ENCODE measurements at regions not wholly inside any gene's neighbourhood (a gene's known extent, or its start where the extent isn't known, plus 50 kb on each side); places are given as distances from the start of the nearest gene placed in this dataset.

GRCh38 chr3:102094506-102094905, 245.2 kb downstream of the NFKBIZ start:
- TF ChIP-seq CTCF (IDR thresholded peaks at IDR 0.05) (no peak), ZFX (IDR thresholded peaks at IDR 0.05; ENCODE audit: borderline replicate concordance) (no peak)
